CD4-positive, alpha-beta T cell (primary cell): ENCODE measurements at regions not wholly inside any gene's neighbourhood (a gene's known extent, or its start where the extent isn't known, plus 50 kb on each side); places are given as distances from the start of the nearest gene placed in this dataset.

Experiments used
- ATAC-seq: fragments of 200-7000 bp; cut with Tn5 transposase; one replicate; pipeline ENCODE4 v1.10.0; 2022; ENCODE audit warnings: mild to moderate bottlenecking; ENCODE audit not compliant: poor library complexity
- CTCF ChIA-PET: fragments of 350-600 bp; sonication (Branson Sonifier 250); formaldehyde crosslinking; loops from one replicate; lab custom pipeline; 2021; ENCODE audit warnings: antibody characterized with exemption, inconsistent platforms; lab: Charles Lee
- POLR2A ChIA-PET: fragments of 350-600 bp; sonication (Branson Sonifier 250); formaldehyde crosslinking; loops from one replicate; lab custom pipeline; 2021; ENCODE audit warnings: antibody characterized with exemption, inconsistent platforms; lab: Charles Lee
- DNase-seq, 14 experiments: peaks; one replicate each; pipeline ENCODE4 v3.0.0-alpha.2; 2013 to 2020; ENCODE audit warnings: mixed read lengths in 2 of 14
- H3K27ac ChIP-seq, 2 donors: one replicate each; pipeline versions ENCODE4 v1.5.1 to v1.7.0; 2013; ENCODE audit warnings: low read length in 2 of 2, low read depth in 1 of 2, mild to moderate bottlenecking in 1 of 2
- H3K27me3 ChIP-seq, 2 experiments: 1 replicate in 1 of 2; 2 replicates in 1 of 2; pipeline versions ENCODE4 v1.6.1 to v1.7.0; 2013; ENCODE audit warnings: low read length in 2 of 2, control low read depth in 1 of 2, mild to moderate bottlenecking in 1 of 2, moderate library complexity in 1 of 2; ENCODE audit not compliant: insufficient read depth in 2 of 2, control insufficient read depth in 1 of 2
- H3K36me3 ChIP-seq: one replicate; pipeline ENCODE4 v1.6.1; 2013; ENCODE audit warnings: low read length, control low read depth; ENCODE audit not compliant: insufficient read depth
- H3K4me1 ChIP-seq: one replicate; pipeline ENCODE4 v1.6.1; 2013; ENCODE audit warnings: low read length, control low read depth; ENCODE audit not compliant: insufficient read depth
- H3K4me3 ChIP-seq: one replicate; pipeline ENCODE4 v1.5.1; 2013; ENCODE audit warnings: mild to moderate bottlenecking, low read length, moderate library complexity
- H3K9me3 ChIP-seq, 2 experiments: 1 replicate in 1 of 2; 2 replicates in 1 of 2; pipeline versions ENCODE4 v1.6.1 to v1.7.0; 2013; ENCODE audit warnings: low read length in 2 of 2, mild to moderate bottlenecking in 2 of 2, control low read depth in 1 of 2, moderate library complexity in 1 of 2; ENCODE audit not compliant: control insufficient read depth in 1 of 2, insufficient read depth in 1 of 2
- H3K27ac Mint-ChIP-seq: one replicate; pipeline ENCODE4 v1.8.0; 2020; ENCODE audit warnings: mixed read lengths
- H3K27me3 Mint-ChIP-seq: one replicate; pipeline ENCODE4 v1.8.0; 2021; ENCODE audit warnings: mixed read lengths
- H3K36me3 Mint-ChIP-seq: one replicate; pipeline ENCODE4 v1.8.0; 2021; ENCODE audit warnings: low read depth, mixed read lengths
- H3K4me1 Mint-ChIP-seq: one replicate; pipeline ENCODE4 v1.8.0; 2021; ENCODE audit warnings: low read depth, mixed read lengths
- H3K4me3 Mint-ChIP-seq: one replicate; pipeline ENCODE4 v1.8.0; 2020; ENCODE audit warnings: mild to moderate bottlenecking, mixed read lengths
- H3K9me3 Mint-ChIP-seq: one replicate; pipeline ENCODE4 v1.8.0; 2020; ENCODE audit warnings: mixed read lengths
- intact Hi-C, 2 experiments: fragments of 100-400 bp; cut with DNase I in 1 of 2; cut with micrococcal nuclease in 1 of 2; formaldehyde crosslinking; loops; one replicate each; pipeline versions ENCODE4 v1.15.1 to v1.9.0; 2023 to 2025; cut with DNase I, micrococcal nuclease
- TF ChIP-seq, protein P1 (sequence below): fragments of 200-600 bp; IDR thresholded peaks from one replicate; pipeline ENCODE4 v1.8.0; 2022; ENCODE audit warnings: antibody characterized with exemption, mild to moderate bottlenecking

DNA sequence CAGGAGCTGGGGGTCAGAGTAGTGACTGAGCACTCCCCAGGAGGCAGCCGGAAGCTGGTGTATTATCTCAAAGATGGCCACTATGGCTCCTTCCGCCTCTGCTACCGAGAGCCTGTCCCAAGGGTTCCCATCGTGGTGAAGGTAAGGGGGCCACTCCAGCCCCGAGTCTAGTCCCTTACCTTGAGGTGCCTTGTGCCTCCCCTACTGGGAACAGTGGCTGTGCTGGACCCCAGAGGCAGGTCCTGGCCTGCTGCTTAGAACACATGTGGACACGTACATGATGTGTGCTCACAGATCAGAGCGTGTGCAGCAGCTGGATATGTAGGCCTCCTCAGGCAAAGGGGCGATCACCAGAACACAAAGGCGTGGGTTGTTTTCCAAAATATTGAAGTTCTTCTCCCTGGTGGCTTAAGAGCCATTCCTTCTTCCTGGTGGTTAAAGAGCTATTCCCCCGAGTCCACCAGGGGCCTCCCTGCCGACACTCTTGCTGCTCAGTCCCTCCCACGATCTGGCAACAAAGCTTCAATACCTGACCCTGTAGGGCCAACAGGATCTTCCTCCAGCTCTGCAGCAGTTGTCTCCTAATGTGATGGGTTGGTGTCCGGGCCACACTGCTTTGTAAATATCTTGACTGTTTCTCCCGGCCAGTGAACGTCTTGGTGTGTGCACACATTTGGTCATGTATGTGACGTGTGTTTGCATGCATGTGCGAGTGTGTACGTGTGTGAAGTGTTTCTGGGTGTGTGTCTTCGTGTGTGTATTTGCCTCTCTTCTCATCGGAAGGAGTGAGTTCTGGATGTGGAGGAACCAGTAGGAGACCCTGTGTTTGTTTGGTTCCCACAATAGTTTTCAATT is 68.4 kb upstream of the TINAGL1 start:
- ChIA-PET CTCF (no interaction called here), POLR2A (no interaction called here)
- H3K4me1 ChIP-seq, result peaks cover 12% of the 10 kb centered on the region
- peaks cover 2 to 5% of the 10 kb centered on the region in 2 experiments for H3K27me3 ChIP-seq
- no peaks in the 10 kb centered on the region for H3K9me3 Mint-ChIP-seq
- intact Hi-C loops, result no loop called here
- H3K36me3 Mint-ChIP-seq, result no peaks in the 10 kb centered on the region
- peaks cover 46% of the 10 kb centered on the region for H3K4me1 Mint-ChIP-seq
- no peak overlapping the region for H3K4me3 ChIP-seq
- TF ChIP-seq, protein P1, sequence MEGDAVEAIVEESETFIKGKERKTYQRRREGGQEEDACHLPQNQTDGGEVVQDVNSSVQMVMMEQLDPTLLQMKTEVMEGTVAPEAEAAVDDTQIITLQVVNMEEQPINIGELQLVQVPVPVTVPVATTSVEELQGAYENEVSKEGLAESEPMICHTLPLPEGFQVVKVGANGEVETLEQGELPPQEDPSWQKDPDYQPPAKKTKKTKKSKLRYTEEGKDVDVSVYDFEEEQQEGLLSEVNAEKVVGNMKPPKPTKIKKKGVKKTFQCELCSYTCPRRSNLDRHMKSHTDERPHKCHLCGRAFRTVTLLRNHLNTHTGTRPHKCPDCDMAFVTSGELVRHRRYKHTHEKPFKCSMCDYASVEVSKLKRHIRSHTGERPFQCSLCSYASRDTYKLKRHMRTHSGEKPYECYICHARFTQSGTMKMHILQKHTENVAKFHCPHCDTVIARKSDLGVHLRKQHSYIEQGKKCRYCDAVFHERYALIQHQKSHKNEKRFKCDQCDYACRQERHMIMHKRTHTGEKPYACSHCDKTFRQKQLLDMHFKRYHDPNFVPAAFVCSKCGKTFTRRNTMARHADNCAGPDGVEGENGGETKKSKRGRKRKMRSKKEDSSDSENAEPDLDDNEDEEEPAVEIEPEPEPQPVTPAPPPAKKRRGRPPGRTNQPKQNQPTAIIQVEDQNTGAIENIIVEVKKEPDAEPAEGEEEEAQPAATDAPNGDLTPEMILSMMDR, result no peak
- H3K27ac Mint-ChIP-seq, result no peak overlapping the region
- H3K36me3 ChIP-seq, result no peaks in the 10 kb centered on the region
- H3K27me3 Mint-ChIP-seq, result no peaks in the 10 kb centered on the region
- H3K27ac ChIP-seq, result no peak overlapping the region
- no peaks in the 10 kb centered on the region for H3K9me3 ChIP-seq
- DNase-seq (no peak), ATAC-seq (no peak)
- H3K4me3 Mint-ChIP-seq, result no peak overlapping the region

DNA sequence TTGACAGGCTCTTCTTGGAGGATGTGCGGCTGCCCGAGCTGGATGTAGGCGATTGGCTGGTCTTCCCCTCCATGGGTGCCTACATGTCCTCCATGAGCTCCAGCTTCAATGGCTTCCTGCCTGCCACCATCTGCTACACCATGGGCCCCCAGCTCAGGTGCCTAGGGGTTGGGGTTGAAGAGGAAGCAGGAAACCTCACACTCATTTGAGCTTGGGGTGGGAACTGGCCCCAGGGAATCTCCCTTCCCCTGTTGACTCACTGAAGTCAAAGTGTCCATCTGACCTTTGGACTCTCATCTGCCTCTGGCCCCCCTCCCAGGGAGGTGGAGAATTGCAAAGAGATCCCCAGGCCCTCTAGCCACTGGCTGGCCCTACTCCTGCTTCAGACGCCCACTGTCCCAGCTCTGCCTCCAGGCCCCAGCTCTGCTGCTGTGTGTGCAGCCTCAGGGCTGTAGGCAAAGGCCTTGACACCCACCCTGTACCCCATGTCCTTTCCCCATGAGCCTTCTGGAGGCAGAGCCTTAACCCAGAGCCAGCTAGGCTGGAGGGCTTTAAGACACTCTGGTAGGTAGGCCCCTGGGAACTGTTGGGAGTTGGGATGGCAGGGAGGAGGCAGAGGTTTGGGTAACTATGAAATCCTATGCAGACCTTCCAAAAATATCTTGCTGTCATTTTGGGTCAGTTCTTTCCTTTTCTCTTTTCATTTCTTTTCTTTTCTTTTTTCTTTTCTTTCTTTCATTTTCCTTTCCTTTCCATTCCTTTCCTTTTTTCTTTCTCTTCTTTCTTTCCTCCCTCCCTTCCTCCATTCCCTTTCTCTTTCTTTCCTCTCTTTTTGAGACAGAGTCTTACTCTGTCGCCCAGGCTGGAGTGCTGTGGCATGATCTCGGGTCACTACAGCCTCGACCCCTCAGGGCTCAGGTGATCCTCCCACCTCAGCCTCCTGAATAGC is 66.9 kb upstream of the TINAGL1 start:
- ATAC-seq (peak; percentile 34), DNase-seq (peak in 2 of 14 experiments; percentile 28 to 42)
- TF ChIP-seq, protein P1, result no peak
- Histone ChIP-seq H3K27ac (no peak overlapping the region), H3K36me3 (no peaks in the 10 kb centered on the region), H3K9me3 (peaks cover 0 to 10% of the 10 kb centered on the region in 2 experiments), H3K4me1 (peaks cover 12% of the 10 kb centered on the region), H3K27me3 (peaks cover 0 to 2% of the 10 kb centered on the region in 2 experiments), H3K4me3 (no peak overlapping the region)
- no peaks in the 10 kb centered on the region for H3K9me3 Mint-ChIP-seq
- intact Hi-C loops, result no loop called here
- H3K4me3 Mint-ChIP-seq, result peak overlapping the region; percentile 12
- H3K27me3 Mint-ChIP-seq, result no peaks in the 10 kb centered on the region
- ChIA-PET CTCF (no interaction called here), POLR2A (no interaction called here)
- peaks cover 46% of the 10 kb centered on the region for H3K4me1 Mint-ChIP-seq
- no peak overlapping the region for H3K27ac Mint-ChIP-seq
- H3K36me3 Mint-ChIP-seq, result no peaks in the 10 kb centered on the region

DNA sequence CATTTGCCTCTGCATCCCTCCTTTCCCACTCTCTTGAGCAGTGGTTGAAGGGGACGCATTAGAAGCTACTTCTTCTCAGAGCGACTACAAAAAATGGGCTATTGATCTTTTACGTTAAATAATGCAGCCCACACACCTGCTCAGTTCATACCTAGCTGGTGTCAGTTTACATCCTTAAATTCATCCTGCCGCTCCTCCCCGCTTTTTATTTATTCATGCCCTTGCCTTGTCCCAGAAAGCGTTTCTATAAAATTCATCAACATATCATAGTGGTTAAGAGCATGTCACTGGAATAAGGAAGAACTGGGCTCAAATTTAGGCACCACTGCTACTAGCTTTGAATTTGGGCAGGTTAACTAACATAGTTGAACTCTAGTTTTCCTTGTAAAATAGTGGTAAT is 66.0 kb upstream of the TINAGL1 start:
- intact Hi-C loops, result no loop called here
- H3K36me3 ChIP-seq, result no peaks in the 10 kb centered on the region
- POLR2A ChIA-PET, result no interaction called here

More for the DNA sequence above, 66.0 kb upstream of the TINAGL1 start:
- Mint-ChIP-seq H3K9me3 (no peaks in the 10 kb centered on the region), H3K27ac (no peak overlapping the region), H3K4me3 (no peak overlapping the region), H3K36me3 (no peaks in the 10 kb centered on the region), H3K27me3 (no peaks in the 10 kb centered on the region), H3K4me1 (peaks cover 41% of the 10 kb centered on the region)
- CTCF ChIA-PET, result no interaction called here
- Histone ChIP-seq H3K27me3 (peaks cover 0 to 2% of the 10 kb centered on the region in 2 experiments), H3K4me3 (no peak overlapping the region), H3K9me3 (peaks cover 0 to 11% of the 10 kb centered on the region in 2 experiments), H3K4me1 (peaks cover 10% of the 10 kb centered on the region), H3K27ac (no peak overlapping the region)
- TF ChIP-seq, protein P1, result no peak
- no peak for DNase-seq
- ATAC-seq, result no peak
